GM19023 (cell line): ENCODE measurements at regions not wholly inside any gene's neighbourhood (a gene's known extent, or its start where the extent isn't known, plus 50 kb on each side); places are given as distances from the start of the nearest gene placed in this dataset.
"Not testable (repeated sequence)": the region's sequence is repeated elsewhere in the genome, so short reads cannot be mapped to it uniquely, and the experiment has no call there.

ENCODE experiments used
- ATAC-seq: cut with Tn5 transposase; IDR thresholded peaks from one replicate; pipeline ENCODE4 v1.9.1; 2021; ENCODE audit warnings: mild to moderate bottlenecking, moderate library complexity; ENCODE audit not compliant: unreplicated experiment

DNA sequence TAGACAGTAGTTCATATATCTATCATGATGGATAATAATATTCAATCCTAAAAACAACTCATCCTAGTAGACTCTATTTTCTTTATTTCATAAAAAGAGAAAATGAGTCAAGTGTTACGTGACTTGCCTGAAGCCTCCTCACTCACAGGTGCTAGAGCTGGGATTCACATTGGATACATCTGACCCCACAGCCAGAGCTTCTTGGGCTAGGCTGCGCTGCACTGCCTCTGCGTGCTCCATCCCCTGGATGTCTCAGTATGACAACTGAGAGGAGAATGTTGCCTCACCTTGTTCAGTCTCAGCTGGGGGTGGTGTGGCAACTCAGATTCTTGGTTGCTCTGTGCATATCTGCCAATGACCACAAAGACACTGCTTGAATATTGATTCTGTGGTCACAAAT, 286.6 kb downstream of the LIG4 start:
- ATAC-seq = no peak

DNA sequence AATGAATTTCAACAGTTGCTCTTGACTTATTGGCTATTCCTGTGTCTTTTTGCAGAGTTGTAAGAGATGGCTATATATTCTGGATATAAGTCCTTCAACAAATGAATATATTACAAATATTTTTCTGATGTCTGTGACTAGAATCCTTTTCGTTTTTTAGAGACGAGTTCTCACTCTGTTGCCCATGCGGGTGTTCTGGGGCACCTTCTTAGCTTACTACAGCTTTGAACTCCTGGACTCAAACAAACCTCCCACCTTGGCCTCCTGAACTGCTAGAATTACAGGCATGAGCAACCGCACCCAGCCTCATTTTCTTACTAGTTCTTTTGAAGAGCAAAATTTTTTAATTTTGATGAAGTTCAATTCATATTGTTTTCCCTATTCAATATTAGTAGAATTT, 287.8 kb downstream of the LIG4 start:
- no peak for ATAC-seq

DNA sequence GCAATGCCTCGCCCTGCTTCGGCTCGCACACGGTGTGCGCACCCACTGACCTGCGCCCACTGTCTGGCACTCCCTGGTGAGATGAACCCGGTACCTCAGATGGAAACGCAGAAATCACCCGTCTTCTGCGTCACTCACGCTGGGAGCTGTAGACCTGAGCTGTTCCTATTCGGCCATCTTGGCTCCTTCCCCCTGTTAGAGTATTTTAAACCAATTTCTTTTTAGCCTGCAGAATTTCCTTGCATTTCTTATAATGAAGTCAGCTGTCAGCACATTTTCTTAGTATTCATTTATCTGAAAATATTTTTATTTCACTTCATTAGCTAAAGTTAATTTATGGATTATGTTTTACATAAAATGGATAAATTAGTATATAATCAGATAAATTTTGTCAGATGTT, 288.8 kb downstream of the LIG4 start:
- ATAC-seq = not testable (repeated sequence)

DNA sequence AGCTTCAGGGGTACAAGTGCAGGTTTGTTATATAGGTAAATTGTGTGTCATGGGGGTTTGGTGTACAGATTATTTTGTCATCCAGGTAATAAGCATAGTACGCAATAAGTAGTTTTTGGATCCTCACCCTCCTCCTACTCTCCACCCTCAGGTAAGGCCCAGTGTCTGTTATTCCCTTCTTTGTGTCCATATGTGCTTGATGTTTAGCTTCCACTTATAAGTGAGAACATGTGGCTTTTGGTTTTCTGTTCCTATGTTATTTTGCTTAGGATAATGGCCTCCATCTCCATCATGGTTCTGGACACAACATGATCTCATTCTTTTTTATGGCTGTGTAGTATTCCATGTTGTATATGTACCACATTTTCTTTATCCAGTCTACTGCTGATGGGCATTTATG, 298.4 kb downstream of the LIG4 start:
- not testable (repeated sequence) for ATAC-seq

DNA sequence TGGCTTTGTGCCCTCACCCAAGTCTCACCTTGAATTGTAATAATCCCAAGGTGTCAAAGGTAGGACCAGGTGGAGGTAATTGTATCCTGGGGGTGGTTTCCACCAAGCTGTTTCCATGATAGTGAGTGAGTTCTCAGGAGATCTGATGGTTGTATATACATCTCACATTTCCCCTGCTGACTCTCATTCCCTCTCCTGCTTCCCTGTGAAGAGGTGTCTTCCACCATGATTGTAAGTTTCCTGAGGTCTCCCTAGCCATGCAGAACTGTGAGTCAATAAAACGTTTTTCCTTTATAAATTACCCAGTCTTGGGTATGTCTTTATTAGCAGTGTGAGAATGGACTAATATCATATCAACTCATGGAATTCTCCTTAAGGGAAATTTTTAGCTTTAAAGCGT, 302.6 kb downstream of the LIG4 start:
- ATAC-seq = no peak

DNA sequence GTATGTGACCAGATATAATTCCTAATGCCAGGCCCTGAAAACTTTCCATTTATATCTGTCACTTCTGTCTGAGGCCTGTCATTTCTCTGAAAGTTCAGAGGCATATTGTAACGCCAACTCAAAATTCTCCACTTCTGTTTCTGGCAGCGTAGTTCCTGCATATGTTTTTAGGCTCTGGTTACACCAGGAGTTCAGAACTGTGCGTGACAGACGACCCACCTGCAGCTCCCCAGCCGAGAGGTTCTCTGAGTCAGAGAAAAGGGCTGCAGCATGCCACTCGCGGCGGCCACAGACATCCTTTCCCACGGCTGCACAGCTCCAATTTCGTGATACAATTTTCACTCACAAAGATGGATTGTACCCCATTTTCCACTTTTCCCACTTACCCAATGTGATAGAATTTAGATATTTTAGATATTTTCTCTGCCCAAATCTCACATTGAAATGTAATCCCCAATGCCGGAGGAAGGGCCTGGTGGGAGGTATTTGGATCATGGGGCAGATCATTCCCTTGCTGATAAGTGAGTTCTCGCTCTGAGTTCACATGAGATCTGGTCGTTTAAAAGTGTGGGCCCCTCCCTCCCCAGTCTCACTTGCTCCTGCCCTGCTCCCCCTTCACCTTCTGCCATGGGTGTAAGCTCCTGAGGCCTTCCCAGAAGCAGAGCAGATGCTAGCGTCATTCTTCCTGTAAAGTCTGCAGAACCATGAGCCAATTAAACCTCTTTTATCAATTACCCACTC, 308.1 kb downstream of the LIG4 start:
- ATAC-seq = no peak

DNA sequence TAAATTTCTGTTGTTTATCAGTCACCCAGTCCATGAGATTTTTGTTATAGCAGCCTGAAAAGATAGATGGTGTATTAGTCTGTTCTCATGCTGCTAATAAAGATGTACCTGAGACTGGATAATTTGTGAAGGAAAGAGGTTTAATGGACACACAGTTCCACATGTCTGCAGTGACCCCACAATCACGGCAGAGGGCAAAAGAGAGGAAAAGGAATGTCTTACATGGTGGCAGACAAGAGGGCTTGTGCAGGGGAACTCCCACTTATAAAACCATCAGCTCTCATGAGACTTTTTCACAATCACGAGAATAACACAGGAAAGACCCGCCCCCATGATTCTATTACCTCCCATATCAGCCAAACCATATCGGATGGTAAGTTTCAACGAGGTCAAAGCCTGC, 309.2 kb downstream of the LIG4 start:
- ATAC-seq = no peak

DNA sequence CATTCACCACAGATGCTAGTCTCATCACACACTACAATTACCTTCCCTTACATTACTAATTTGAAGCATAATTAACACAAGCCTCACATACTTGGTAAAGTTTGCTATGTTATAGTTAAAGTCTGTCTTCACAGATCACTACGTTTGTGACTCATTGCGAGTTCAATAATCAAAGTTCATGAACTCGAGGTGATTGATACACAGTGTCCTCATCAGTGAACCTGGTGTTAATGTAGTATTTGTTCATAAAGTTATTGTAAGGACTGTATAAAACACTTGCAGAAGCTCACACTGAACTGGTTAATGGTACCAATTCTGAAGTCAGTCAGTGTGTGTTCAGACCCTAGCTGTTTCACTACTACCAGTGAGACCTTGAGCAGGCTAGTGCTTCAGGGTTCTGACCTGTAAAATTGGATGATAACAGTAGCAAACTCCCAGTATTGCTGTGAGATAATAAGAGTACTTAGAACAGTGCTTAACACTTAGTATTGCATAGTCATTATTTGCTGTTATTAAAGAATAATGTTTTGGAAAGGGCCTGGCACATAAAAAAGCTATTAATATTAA, 313.3 kb downstream of the LIG4 start:
- ATAC-seq = no peak

DNA sequence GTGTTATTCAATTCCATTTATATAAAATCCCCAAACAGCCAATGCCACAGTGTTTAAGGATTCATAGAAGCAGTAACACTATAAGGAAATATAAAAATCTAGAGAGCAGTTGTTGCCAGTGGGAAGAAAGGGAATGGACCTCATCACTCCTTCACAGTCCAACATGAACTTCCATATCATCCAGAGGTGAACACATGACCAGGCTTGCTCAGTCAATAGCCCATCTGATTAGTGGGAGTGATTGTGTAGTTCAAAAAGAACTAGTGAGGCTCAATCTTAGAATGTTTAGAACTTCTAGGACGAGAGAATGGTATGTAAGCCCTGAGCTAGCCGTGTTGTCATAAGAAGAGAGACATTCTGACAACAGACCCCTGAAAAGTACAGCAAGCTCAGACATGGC, 314.1 kb downstream of the LIG4 start:
- no peak for ATAC-seq

DNA sequence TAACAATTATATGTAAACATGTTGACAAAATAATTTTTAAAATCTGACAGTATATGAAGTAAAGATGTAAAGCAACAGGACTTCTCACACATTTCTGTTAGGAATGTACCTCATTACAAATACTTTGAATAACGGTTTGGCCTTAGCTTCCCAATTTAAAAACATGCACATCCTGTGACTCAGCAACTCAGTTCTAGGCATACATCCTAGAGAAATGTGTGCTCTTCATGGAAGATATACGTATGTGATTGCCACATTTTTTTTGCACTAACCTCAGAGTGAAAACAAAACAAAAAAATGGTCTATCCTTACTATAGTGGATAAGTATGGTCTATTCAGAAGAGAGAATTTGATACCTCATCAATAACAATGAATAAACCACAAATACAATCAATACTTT, 314.6 kb downstream of the LIG4 start:
- ATAC-seq = no peak

DNA sequence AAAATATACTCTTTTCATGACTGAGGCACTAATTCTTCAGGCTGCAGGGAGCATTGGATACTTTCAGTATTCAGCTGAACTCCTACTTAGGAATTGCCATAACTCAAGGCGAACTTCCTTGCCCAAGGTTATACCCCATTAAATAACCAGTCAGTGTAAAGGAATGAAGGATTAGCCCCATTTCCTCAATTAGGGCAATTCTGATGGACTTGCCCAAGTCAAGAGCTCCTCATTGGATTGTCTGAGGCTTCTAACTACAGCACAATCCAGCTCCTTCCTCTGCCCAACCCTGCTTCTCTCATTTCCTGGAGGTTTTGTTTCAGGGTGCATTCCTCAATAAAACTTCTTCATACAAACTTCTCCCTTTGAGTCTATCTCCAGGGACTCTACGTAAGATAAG, 329.2 kb downstream of the LIG4 start:
- ATAC-seq = no peak

DNA sequence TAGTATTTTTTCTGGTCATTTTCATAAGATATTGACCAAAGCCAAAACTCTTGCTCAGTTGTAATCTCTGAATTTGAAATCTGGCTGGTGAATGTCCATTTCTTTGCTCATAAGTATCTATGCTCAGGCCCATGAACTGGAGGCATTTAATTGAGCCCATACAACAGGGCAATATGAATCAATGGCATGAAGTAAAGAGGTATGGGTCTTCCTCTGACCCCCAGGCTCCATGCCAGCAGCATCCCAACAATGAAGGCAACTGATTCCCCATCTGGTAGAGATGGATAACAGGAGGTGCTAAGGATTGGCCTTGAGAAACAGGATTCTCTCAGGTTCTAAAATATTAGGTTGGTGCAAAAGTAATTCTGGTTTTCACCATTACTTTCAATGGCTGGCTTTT, 330.8 kb downstream of the LIG4 start:
- ATAC-seq = no peak

DNA sequence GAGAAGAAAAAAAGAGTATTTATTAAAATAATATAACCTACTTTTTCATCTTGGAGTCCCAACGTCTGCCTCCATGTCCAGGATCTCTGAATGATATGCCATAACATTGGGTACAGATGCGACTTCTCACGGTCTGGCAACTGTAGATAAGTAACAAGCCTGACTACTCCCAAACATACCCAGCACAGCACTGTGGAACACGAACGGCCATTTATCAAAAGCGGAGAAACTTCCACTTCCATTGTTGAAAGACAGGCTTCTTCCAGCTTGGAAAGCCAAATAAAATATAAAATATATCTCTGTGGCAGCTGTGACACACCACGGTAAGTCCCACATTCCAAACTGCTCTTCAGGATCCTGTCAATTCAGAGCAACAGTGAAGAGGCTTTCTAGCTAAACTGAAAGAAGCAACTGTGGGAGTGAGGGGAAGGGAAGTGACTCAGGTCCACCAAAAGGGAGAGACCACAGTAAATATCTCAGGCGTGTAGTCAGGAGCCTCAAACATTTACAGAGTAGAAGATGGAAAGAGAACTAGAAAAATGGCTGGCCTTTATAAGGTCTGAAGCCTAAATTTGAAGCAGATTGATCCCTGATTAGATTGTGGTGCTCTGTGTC, 331.7 kb downstream of the LIG4 start:
- no peak for ATAC-seq

DNA sequence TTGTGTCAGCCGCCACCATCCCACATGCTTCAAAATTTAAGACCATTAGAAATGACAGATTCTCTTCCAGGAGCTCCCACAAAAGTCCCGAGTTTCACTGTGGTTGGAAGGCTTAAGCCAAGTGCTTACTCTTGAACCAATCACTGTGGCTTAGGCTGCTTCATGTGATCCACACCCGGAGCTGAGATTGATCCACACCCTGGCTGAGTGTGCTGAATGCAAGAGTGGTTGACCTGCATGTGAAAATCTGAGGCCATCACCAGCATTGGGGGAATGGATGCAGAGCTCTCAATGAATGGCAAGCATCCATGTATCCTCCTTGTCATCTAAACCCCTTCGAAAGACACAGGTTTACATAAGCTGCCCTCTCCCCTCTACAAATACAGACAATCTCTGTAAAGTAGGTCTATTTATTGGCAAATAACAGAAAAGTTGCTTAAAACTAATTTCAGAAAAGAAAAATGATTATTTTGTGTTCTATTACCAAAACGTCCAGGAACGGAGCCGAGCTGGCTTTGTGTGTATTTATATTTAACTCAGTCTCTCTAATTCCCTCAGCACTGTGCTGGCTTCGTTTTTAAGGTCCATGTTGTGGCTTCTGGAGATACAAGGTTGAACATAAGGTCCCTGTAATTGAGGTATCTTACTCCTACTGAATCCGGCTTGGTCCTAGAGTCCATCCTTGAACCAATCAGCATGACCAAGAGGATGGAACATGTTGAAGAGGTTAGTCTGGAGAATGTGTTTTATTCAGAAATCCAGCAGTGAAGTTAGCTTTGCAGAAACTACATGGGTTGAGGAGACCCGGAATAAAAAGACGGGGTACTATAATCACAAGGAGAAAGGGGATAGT, 332.4 kb downstream of the LIG4 start:
- no peak for ATAC-seq

DNA sequence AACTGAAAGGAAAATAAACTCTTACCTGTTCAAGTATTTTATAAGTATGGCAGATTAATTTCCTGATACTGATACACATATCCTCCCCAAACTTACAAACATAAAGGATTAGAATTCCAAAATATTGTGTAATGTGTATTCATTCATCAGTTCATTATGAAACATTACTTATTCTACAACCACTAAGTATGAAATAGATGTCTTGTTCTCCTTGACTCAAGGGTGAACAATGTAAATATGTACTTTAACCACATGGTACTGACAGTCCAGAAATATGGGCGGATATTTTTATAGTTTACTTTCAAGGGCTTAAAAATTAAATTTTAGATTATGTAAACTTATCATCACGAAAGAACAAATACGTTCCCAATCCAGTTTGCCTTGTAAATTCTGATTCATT, 334.0 kb downstream of the LIG4 start:
- ATAC-seq = no peak

DNA sequence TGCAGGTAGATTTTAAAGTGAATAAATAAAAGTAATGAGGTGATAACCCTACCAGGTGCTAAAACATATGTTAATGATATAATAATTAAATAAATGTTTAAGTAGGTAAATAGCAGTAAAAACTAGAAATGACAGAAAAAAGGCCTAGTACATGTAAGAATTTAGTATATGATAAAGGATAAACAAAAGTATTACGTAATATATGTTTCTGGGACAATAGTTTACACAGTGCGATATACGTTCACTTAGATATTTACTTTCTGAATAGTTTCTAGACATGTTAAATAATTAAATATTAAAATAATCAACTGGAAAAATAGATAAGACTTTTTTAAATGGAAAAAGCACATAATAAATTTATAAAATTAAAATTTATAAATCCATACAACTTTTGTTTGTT, 340.9 kb downstream of the LIG4 start:
- ATAC-seq = no peak

DNA sequence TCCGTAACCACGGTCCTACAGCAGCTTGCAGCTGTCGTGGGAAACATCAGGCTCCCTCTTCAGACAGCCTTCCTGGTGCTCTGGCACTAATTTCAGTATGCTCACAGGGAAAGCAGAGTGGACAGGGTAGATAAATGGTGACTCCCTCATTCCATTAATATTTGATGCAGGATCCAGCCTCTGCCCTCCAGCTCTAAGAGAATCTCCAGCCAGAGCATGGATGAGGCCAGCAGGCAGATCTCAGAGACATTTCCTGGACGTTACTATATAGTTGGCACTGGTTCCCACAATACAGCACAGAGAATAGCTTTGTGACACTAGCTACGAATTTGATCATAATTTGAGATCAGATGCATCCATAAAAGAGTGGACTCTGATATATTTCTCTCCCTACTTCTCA, 341.4 kb downstream of the LIG4 start:
- no peak for ATAC-seq

DNA sequence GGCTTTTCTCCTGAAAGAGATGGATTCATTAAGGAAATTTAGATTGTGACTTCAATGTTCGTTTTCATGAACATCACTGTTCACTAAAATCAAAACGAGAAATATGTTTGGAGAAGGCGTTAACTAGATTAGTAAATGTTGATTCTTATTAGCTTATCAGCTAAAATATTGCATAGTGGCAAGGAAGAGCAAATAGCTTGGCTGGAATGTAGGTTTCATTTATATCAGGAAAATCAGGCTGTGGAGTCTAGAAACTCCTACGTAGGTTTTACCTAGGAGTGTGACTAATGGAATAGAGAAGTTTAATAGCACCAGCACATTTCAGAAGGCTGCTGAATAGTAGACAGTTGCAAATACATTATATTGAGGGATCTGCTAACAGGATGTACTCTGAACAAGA, 344.9 kb downstream of the LIG4 start:
- ATAC-seq = no peak

DNA sequence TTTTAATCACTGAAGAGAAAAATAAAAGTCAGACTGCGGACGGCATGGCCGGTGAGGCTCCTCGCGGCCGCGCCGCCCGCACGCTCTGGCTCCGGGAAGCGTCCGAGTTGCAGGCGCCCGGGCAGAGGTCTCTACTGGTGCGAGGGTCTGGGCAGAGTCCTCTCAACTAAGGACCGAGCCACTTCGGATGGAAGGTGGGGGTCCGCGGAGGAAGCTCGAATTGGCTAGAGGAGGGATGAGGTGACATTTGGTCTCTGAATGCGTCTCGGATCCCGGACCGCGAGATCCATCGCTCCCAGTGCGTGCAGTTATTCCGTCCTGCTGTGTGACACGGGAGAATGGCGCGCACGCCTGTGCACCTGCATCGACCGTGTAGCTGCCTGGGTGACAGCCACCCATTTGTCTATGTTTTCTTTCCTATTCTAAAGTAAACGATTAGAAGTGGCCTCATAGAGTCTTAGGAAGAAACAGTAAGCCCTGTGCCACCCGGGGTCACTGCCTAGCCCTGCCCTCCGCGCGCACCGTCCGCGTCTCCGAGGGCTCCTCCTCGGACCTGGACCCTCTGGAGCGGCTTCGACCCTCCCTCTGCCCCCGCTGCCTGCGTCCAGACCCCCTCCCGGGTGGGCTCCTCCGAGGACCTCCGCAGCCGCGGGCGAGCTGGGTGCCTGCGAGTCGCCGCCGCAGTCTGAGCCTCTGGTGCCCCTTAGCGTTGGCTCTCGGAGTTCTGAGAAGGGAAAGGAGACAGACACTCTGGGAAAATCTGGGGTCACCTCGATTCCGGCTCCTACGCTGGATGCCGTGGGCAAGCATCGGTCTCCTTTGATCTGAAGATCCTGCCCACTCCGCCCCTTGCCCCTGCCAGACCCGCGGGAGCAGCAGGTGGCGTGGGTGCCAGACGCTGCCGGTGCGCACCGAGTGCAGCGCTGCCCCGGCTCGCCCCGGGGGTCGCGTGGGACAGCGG, 347.4 kb downstream of the LIG4 start:
- no peak for ATAC-seq

DNA sequence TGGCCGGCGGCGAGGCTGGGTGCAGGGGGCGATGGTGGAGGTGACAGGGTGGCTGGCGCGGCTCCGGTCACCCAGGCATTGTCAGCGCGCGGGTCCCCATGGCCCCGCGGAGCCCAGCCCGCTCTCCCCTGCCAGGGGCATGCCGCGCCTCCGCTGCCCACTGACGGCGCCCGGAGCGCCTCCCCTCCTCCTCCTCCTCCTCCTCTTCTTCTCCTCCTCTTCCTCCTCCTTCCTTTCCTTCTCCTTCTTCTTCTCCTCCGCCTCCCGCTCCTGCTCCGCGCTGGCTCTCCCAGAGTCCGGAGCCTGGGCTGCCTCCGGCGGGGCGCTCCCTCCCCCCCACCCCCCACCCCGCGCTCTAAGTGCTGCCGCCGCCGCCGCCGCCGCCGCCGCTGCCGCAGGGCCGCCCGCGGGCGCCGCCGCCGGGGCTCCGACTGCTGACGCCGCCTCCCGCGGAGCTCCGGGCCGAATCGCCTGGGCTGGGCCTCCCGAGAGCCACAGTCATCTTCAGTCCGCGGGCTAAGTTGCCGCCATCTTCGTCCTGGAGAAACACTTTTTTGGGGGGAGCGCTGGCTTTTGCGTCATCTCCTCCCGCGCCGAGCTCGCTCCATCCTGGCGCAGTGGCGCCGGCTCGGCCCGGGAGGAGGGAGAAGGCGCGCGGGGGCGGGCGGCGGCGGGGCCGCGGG, 348.3 kb downstream of the LIG4 start:
- ATAC-seq = no peak
